HCT116 (cell line): ENCODE measurements at regions not wholly inside any gene's neighbourhood (a gene's known extent, or its start where the extent isn't known, plus 50 kb on each side); places are given as distances from the start of the nearest gene placed in this dataset.

Experiments used
- ATAC-seq: fragments of 200-7000 bp; cut with Tn5 transposase; 2 replicates; pipeline ENCODE4 v1.9.1; 2020; ENCODE audit warnings: mild to moderate bottlenecking, moderate library complexity
- BruUV-seq: library from RNA; stranded (reverse); fragments of 400-500 nt; replicated peaks from 2 replicates; lab custom pipeline; 2021; lab: Mats Ljungman, UMichigan
- CTCF ChIA-PET: fragments of 300-600 bp; sonication (Branson Sonifier 250); formaldehyde crosslinking; loops from one replicate; lab custom pipeline; 2021; ENCODE audit warnings: antibody characterized with exemption; lab: Charles Lee
- POLR2A ChIA-PET: fragments of 300-600, 350-600 bp; sonication (Branson Sonifier 250); formaldehyde crosslinking; loops from one replicate; lab custom pipeline; 2021; ENCODE audit warnings: antibody characterized with exemption; lab: Charles Lee
- RAD21 ChIA-PET, 2 experiments: fragments of 300-600 bp; sonication (Branson Sonifier 250); formaldehyde crosslinking; loops; one replicate each; lab custom pipeline; 2023; ENCODE audit warnings: low total read pairs in 2 of 2; ENCODE audit not compliant: uncharacterized antibody in 2 of 2, unreplicated experiment in 2 of 2, low non-redundant PET in 1 of 2; lab: Charles Lee
- DNase-seq: peaks from one replicate; pipeline ENCODE4 v3.0.0-alpha.2; 2010; ENCODE audit warnings: low read depth, low spot score
- H2AFZ ChIP-seq: fragments of 200-600 bp; shearing (Covaris generic), sonication (generic); 2 replicates; pipeline ENCODE4 v1.6.1; 2017; ENCODE audit warnings: low read depth, mixed run types, mixed read lengths, antibody characterized with exemption, low read length; ENCODE audit not compliant: poor library complexity, severe bottlenecking
- H3K27ac ChIP-seq: 2 replicates; pipeline ENCODE4 v1.5.1; 2012; ENCODE audit warnings: low read depth, low read length
- H3K27me3 ChIP-seq: fragments of 200-600 bp; sonication (generic); 2 replicates; pipeline ENCODE4 v1.6.1; 2016; ENCODE audit warnings: mixed run types, low read length, mixed read lengths; ENCODE audit not compliant: insufficient read depth
- H3K36me3 ChIP-seq, 2 experiments: fragments of 200-500 bp in 1 of 2; fragments of 200-600 bp in 1 of 2; sonication (Bioruptor generic) in 1 of 2; sonication (generic) in 1 of 2; 2 replicates each; pipeline versions ENCODE4 v1.5.1 to v1.6.1; 2014 to 2016; ENCODE audit warnings: low read length in 2 of 2, inconsistent platforms in 1 of 2, mixed read lengths in 1 of 2, mixed run types in 1 of 2; ENCODE audit not compliant: insufficient read depth in 2 of 2, control insufficient read depth in 1 of 2
- H3K4me1 ChIP-seq, 2 experiments: fragments of 200-600 bp in 1 of 2; sonication (generic) in 1 of 2; 2 replicates each; pipeline versions ENCODE4 v1.5.1 to v1.6.1; 2012 to 2017; ENCODE audit warnings: low read length in 2 of 2, inconsistent platforms in 1 of 2, mild to moderate bottlenecking in 1 of 2, mixed read lengths in 1 of 2, mixed run types in 1 of 2, moderate library complexity in 1 of 2; ENCODE audit not compliant: insufficient read depth in 2 of 2, control insufficient read depth in 1 of 2
- H3K4me2 ChIP-seq: fragments of 200-600 bp; sonication (generic); 2 replicates; pipeline ENCODE4 v1.6.1; 2017; ENCODE audit warnings: mixed run types, low read length, mixed read lengths
- H3K4me3 ChIP-seq, 2 experiments: fragments of 200-600 bp in 1 of 2; sonication (generic) in 1 of 2; replicated peaks in 1 of 2; 2 replicates each; pipeline ENCODE4 v1.5.1; 2011 to 2016; ENCODE audit warnings: low read length in 2 of 2, control low read depth in 1 of 2, low read depth in 1 of 2, mild to moderate bottlenecking in 1 of 2, mixed read lengths in 1 of 2, mixed run types in 1 of 2
- H3K79me2 ChIP-seq: fragments of 200-600 bp; sonication (generic); 2 replicates; pipeline ENCODE4 v1.6.1; 2017; ENCODE audit warnings: mild to moderate bottlenecking, mixed run types, low read length, moderate library complexity, mixed read lengths; ENCODE audit not compliant: insufficient read depth
- H3K9ac ChIP-seq: fragments of 200-600 bp; sonication (generic); 2 replicates; pipeline ENCODE4 v1.6.1; 2016; ENCODE audit warnings: low read length, mixed read lengths
- H3K9me2 ChIP-seq: fragments of 200-600 bp; sonication (generic), shearing (Covaris generic); 2 replicates; pipeline ENCODE4 v1.6.1; 2017; ENCODE audit warnings: mixed run types, mild to moderate bottlenecking, moderate library complexity; ENCODE audit not compliant: insufficient read depth
- H3K9me3 ChIP-seq, 2 experiments: fragments of 200-500 bp in 1 of 2; fragments of 200-600 bp in 1 of 2; sonication (Bioruptor generic) in 1 of 2; sonication (generic) in 1 of 2; 2 replicates each; pipeline ENCODE4 v1.6.1; 2014 to 2017; ENCODE audit warnings: low read length in 2 of 2, mixed read lengths in 2 of 2, inconsistent platforms in 1 of 2, low read depth in 1 of 2, mild to moderate bottlenecking in 1 of 2, mixed run types in 1 of 2, moderate library complexity in 1 of 2; ENCODE audit not compliant: control insufficient read depth in 1 of 2, insufficient read depth in 1 of 2
- H4K20me1 ChIP-seq: fragments of 200-600 bp; sonication (generic), shearing (Covaris generic); 2 replicates; pipeline ENCODE4 v1.6.1; 2017; ENCODE audit warnings: mixed run types, mild to moderate bottlenecking, moderate library complexity; ENCODE audit not compliant: insufficient read depth
- CEBPB ChIP-seq: IDR thresholded peaks from 2 replicates; pipeline ENCODE4 v1.6.1; 2012; ENCODE audit warnings: low read depth
- CTCF ChIP-seq, 3 experiments: fragments of 200-600 bp in 1 of 3; sonication (generic) in 1 of 3; IDR thresholded peaks in 2 of 3; conservative IDR thresholded peaks in 1 of 3; 2 replicates each; pipeline ENCODE4 v1.5.1; 2012 to 2017; ENCODE audit warnings: low read depth in 2 of 3, low read length in 2 of 3, antibody characterized with exemption in 1 of 3, borderline replicate concordance in 1 of 3, control low read depth in 1 of 3, mild to moderate bottlenecking in 1 of 3, mixed read lengths in 1 of 3, mixed run types in 1 of 3, moderate library complexity in 1 of 3; ENCODE audit not compliant: insufficient read depth in 1 of 3
- FOSL1 ChIP-seq: IDR thresholded peaks from 2 replicates; pipeline ENCODE4 v1.6.1; 2012; ENCODE audit warnings: low read depth
- REST ChIP-seq: IDR thresholded peaks from 2 replicates; pipeline ENCODE4 v1.6.1; 2012; ENCODE audit warnings: low read depth
- YY1 ChIP-seq: IDR thresholded peaks from 2 replicates; pipeline ENCODE4 v1.6.1; 2011; ENCODE audit warnings: low read length, low read depth, moderate library complexity, mild to moderate bottlenecking; ENCODE audit not compliant: insufficient replicate concordance; ENCODE audit errors: extremely low read depth
- ZBTB33 ChIP-seq: IDR thresholded peaks from 2 replicates; pipeline ENCODE4 v1.6.1; 2011; ENCODE audit warnings: mild to moderate bottlenecking, low read length, moderate library complexity; ENCODE audit not compliant: insufficient replicate concordance; ENCODE audit errors: extremely low read depth
- intact Hi-C: fragments of 100-400 bp; cut with micrococcal nuclease; formaldehyde crosslinking; loops from 2 replicates; pipeline ENCODE4 v1.10.0; 2022

- RAD21 ChIA-PET = no interaction called here
- no peak for ATAC-seq
- H3K9ac ChIP-seq = no peak overlapping the region
- BruUV-seq = no TSS peak
- DNase-seq = no peak
- no peak overlapping the region for H3K4me3 ChIP-seq
- H3K36me3 ChIP-seq = no peaks in the 10 kb centered on the region
- no peaks in the 10 kb centered on the region for H3K27me3 ChIP-seq
- POLR2A ChIA-PET = no interaction called here
- H2AFZ ChIP-seq = no peak overlapping the region
- no peaks in the 10 kb centered on the region for H4K20me1 ChIP-seq
- H3K9me2 ChIP-seq = no peaks in the 10 kb centered on the region
- no peaks in the 10 kb centered on the region for H3K4me1 ChIP-seq
- TF ChIP-seq CEBPB = no peak
- TF ChIP-seq FOSL1 = no peak
- TF ChIP-seq REST = no peak
- TF ChIP-seq ZBTB33 = no peak
- no peak for TF ChIP-seq CTCF (IDR thresholded peaks at IDR 0.05 in 2 of 3, conservative IDR thresholded peaks at IDR 0.05 in 1 of 3; ENCODE audit: borderline replicate concordance in 1 of 3, insufficient read depth in 1 of 3, low read depth in 2 of 3, low read length in 2 of 3)
- no peak for TF ChIP-seq YY1
- TF ChIP-seq, all 23 proteins: peak for 0
- H3K9me3 ChIP-seq = no peaks in the 10 kb centered on the region
- CTCF ChIA-PET = no interaction called here
- intact Hi-C loops = no loop called here
- H3K27ac ChIP-seq = no peak overlapping the region
- H3K79me2 ChIP-seq = no peaks in the 10 kb centered on the region
- H3K4me2 ChIP-seq = no peak overlapping the region
These were observed 164.1 kb upstream of the NTF3 start for GRCh38 chr12:5267603-5268423.
